HG03439 (cell line): ENCODE measurements at regions not wholly inside any gene's neighbourhood (a gene's known extent, or its start where the extent isn't known, plus 50 kb on each side); places are given as distances from the start of the nearest gene placed in this dataset.
"Not testable (repeated sequence)": the region's sequence is repeated elsewhere in the genome, so short reads cannot be mapped to it uniquely, and the experiment has no call there.

Experiments
- ATAC-seq: cut with Tn5 transposase; IDR thresholded peaks from one replicate; pipeline ENCODE4 v1.9.1; 2021; ENCODE audit warnings: mild to moderate bottlenecking, moderate library complexity; ENCODE audit not compliant: unreplicated experiment

DNA sequence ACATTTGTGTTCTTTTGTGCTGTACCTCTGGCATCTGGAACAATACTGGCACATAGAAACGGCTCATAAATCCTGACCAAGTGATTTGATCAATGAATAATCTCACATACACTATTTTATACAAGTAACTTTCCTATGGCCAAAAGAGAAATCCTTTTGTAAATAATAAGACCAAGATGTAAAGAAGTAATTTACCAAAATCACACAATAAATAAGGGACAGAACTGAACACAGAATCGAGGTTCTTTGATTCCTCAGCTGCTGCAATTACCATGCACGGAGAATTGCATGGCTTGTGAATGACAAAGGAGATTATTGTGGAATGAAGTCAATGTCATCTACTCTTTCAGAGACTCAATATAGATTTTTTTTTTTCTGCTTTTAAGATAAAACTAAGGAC, 576.8 kb upstream of the SMIM31 start:
- no peak for ATAC-seq

DNA sequence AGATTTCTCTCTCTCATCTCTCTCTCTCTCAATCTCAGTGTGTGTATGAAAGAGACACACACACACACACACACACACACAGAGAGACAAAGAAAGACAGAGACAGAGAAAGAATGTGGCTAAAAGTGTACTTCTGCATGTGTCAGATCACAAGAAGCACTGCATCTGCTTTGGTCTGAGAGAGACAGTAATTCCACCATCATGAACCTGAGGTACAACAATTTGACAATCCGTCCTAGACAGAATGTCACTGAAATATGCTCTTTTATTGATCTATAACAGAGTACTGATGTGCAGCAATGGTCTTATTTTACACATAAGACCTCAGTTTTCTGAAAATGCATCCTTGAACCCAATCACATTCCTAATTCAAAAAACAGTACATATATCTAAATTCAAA, 576.2 kb upstream of the SMIM31 start:
- no peak for ATAC-seq

DNA sequence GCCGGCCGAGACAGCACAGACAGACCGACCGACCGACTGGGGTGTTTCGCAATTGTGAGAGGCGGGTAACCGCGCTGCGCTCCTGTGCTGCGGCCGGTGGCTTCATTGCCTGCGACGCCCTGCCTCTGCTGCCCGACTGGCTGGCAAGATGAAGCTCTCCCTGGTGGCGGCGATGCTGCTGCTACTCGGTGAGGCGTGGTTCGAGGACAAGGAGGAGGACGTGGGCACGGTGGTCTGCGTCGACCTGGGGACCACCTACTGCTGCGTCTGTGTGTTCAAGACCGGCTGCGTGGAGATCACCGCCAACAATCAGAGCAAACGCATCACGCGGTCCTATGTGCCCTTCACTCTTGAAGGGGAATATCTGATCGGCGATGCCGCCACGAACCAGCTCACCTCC, 565.7 kb upstream of the SMIM31 start:
- ATAC-seq = no peak

DNA sequence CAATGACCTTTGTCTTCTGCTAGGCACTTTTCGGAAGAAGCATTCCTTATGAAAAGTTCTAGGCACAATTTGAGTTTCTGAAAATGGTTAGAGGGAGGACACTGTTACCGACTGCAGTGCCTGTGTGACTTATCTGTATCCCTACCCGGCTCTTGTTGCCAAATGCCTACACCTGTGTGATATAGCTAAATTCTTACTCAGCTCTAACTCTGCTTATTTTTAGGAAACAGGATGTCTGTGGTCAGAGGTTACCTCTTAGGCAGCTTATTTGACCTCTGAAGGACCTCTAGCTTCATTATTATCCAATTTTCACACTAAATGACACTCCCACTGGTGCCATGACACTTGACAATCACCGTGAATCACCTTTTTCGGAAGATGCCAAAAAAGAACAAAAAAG, 561.1 kb upstream of the SMIM31 start:
- no peak for ATAC-seq

GRCh38 chr4:164193676-164194075, 560.3 kb upstream of the SMIM31 start:
- ATAC-seq = no peak

- no peak for ATAC-seq
Observed at GRCh38 chr4:164197556-164197955, 556.4 kb upstream of the SMIM31 start.

DNA sequence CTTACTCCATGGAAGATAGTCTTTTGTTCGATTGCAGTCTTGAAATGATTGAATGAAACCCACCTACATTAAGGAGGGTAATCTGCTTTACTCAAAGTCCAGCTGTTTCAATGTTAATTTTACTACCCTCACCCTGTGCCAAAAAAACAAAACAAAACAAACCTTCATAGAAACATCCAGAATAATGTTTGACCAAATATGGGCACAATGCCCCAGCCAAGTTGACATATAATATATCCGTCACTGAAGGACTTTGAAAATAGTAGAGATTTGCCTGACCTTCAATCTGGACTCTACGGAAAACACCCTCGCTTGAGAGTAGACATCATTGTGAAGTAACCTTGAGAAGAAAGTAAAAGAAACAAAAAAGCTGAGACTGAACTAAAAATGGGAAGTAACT, 550.5 kb upstream of the SMIM31 start:
- ATAC-seq = no peak

DNA sequence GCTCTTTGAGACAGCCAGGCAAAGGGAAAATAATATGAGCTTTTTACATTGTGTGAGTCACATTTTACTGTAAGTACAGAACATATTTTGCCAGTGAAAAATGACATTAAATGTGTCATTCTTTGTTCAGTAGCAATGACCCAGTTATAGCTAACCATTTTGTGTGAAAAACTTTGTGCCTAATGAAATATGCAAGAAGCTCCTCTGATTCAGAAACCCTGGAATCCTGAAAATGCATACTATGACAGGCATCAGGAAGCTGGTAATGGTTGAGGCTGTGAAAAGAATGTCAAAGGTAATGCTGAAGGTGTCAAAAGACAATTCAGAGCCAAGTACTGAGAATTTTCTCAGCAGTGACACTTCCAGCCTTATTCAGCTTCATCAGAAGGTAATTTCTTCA, 549.5 kb upstream of the SMIM31 start:
- no peak for ATAC-seq

DNA sequence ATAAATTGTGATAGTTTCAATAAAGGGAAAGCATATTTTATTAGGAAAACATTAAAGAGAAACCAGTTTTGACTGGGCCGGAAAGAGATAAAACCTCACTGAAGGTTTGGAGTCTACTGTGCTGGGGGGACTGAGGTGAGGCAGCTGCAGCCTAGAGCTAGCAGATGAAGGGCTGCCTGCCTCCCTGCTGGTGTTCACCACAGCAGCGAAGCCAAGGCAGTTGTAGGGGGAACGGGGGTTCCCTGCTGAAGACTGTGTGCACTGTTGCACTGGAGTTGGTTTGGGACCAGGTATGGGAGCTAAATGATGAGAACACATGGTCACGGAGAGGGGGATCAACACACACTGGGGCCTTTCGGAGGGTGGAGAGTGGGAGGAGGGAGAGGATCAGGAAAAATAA, 546.5 kb upstream of the SMIM31 start:
- no peak for ATAC-seq

GRCh38 chr4:164210377-164210776, 543.6 kb upstream of the SMIM31 start:
- no peak for ATAC-seq

- no peak for ATAC-seq
Observed at GRCh38 chr4:164212134-164212533, 541.8 kb upstream of the SMIM31 start.

GRCh38 chr4:164212714-164213113, 541.2 kb upstream of the SMIM31 start:
- ATAC-seq = no peak

DNA sequence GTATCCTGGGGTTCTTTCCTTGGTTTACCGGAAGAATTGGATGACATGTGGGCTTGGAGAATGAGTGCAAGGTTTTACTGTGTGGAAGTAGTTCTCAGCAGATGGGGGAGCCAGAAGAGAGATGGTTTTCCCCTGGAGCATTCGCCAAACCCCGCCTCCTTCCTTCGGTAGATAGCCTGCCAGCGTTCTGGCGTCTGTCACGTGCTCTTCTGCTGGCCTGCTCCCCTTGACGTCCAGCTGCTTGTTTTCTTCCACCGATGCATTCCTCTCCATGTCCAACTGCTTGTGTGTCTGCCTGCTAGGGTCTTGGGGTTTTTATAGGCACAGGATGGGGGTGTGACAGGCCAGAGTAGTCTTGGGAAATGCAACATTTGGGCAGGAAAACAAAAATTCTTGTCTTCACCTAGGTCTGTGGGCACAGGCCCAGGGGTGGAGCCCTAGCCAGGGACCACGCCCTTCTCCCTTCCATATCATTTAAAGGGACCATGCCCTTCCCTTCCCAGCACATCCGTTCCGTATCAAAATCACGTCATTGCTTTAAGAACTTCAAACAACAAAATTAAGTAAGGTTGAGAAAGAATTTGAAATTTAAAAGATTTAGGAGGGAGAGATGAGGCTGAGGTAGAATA, 538.7 kb upstream of the SMIM31 start:
- no peak for ATAC-seq

- ATAC-seq = no peak
Observed at GRCh38 chr4:164221631-164222030, 532.3 kb upstream of the SMIM31 start.

GRCh38 chr4:164224871-164225270, 529.1 kb upstream of the SMIM31 start:
- no peak for ATAC-seq

DNA sequence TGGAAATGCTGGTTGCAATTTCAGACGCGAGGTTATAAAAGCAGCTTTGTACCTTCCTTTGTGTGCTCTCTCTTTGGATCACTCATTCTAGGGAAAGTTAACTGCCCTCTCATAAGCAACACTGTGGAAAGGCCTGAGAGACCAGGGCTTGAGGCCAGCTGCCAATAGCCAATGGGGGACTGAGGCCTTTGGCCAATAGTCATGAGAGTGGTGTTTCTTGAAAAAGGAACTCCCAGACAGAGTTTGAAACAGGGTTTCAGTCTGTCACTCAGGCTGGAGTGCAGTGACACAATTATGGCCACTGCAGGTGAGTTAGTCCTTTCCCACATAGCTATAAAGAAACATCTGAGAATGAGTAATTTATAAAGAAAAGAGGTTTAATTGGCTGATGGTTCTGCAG, 524.7 kb upstream of the SMIM31 start:
- no peak for ATAC-seq

- no peak for ATAC-seq
Observed at GRCh38 chr4:164239433-164239832, 514.5 kb upstream of the SMIM31 start.

- ATAC-seq = no peak
Observed at GRCh38 chr4:164239976-164240375, 514.0 kb upstream of the SMIM31 start.

DNA sequence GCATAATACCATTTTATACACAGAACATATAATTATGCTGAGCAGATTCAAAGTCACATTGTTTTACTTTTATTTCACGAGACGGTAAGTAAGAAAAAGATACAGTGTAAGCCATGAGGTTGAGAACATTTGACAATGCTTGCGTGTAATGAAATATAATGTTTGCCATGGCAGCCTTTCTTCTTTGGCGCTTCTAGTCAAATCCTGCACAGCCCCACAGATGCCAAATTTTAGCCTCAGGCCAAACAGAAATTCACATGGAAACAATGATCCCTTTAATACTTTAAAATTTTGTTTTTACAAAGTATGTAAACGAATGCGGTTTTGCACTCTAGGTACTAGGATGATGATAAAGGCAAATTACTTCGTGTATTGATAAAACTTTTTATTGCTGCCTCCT, 502.7 kb upstream of the SMIM31 start:
- no peak for ATAC-seq

DNA sequence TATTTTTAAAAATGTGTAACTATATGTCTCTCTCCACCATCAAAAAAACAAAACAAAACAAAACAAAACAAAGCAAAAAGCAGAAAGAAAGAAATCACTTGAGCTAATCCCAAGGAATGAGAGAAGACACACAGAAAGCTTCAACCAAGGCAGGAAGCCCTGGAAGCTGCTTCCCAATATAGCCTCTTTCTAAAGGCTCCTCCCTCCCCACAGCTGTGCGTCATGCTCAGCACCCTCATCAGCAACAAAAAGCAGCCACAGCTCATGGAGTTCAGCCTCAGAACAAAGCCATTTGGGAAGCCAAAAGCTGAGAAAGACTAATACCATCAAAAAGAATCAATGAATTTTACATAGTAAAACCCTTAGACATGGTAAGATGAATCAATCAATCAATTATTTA, 501.6 kb upstream of the SMIM31 start:
- no peak for ATAC-seq

DNA sequence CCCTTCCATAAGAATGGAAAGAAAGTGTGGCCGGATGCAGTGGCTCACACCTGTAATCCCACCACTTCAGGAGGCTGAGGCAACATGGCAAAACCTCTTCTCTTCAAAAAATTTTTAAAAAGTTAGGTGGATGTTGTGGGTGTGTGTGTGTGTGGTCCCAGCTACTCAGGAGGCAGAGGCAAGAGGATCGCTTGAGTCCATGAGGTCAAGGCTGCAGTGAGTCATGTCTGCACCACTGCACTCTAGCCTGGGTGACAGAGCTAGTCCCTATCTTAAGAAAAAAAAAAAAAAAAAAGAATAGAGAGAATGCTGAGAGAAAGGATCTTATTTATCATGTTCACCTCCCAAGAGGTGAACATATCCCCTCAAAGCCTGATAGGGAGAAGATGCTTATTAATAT, 492.1 kb upstream of the SMIM31 start:
- ATAC-seq = no peak

- not testable (repeated sequence) for ATAC-seq
Observed at GRCh38 chr4:164262508-164262907, 491.4 kb upstream of the SMIM31 start.

- not testable (repeated sequence) for ATAC-seq
Observed at GRCh38 chr4:164277414-164277813, 476.5 kb upstream of the SMIM31 start.
